ELF-1 (cell line): ENCODE measurements at regions not wholly inside any gene's neighbourhood (a gene's known extent, or its start where the extent isn't known, plus 50 kb on each side); places are given as distances from the start of the nearest gene placed in this dataset.

Experiments
- DNase-seq: peaks from one replicate; pipeline ENCODE4 v3.0.0-alpha.2; 2016; ENCODE audit warnings: low read depth, low spot score

DNA sequence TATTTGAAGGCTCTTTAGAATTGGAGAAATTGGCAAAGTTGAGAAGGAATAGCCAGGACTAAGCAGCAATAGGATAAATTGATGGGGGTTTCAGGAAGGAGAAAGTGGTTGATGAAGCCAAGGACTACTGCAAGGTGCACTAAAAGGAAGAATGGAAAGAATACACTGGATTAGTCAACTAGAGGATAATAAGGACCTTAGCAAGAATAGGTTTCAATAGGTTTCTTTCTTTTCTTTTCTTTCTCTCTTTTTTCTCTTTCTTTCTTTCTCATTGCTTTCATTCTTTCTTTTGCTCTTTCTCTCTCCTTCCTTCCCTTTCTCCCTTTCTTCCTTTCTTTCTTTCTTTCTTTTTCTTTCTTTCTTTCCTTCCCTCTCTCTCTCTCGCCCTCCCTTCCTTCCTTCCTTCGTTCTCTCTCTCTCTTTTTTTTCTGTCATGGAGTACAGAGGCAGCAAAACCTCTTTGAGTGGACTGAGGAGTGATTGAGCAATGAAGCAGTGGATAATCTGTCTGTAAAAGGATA is 234.4 kb upstream of the TMC3 start:
- no peak for DNase-seq

DNA sequence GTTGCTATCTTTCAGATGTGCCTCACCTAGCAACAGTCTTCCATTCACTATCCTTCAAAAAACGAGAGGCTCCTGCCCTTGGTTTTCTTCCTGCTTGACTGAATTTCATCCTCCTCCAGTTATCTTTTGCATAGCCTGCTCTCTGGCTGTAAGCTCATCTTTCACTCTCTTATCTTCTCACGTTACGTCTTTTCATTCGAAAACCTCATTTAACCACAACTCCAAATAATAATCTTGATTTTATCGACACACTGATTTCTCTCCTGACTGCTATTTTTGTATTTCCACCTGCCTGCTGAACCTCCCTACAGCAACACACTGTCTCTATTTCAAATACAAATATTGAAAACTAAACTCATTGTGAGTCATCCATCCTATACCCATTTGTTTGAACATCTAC is 230.7 kb upstream of the TMC3 start:
- no peak for DNase-seq

- DNase-seq: no peak
Observed at GRCh38 chr15:81596159-81596865, 222.3 kb upstream of the TMC3 start.

GRCh38 chr15:81595752-81596151 is 221.7 kb upstream of the TMC3 start:
- DNase-seq: no peak

DNA sequence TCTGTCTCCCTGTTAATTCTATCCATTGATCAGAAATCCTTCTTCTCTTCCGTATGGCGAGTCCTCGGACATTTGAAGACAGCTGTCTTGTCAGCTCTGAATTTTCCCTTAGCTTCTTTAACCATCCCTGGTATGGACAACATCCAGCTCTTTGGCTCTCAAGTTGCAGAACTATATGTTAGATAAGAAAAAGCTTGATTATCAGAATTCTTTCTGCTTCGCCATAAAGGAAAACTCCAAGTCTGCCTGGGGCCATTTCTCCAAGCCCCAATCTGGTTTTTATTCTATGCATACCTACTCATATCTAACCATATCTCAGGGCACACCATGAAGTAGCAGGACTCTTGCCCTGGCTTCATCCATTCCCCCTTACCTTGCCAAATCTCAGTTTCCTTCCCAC is 215.7 kb upstream of the TMC3 start:
- no peak for DNase-seq

DNA sequence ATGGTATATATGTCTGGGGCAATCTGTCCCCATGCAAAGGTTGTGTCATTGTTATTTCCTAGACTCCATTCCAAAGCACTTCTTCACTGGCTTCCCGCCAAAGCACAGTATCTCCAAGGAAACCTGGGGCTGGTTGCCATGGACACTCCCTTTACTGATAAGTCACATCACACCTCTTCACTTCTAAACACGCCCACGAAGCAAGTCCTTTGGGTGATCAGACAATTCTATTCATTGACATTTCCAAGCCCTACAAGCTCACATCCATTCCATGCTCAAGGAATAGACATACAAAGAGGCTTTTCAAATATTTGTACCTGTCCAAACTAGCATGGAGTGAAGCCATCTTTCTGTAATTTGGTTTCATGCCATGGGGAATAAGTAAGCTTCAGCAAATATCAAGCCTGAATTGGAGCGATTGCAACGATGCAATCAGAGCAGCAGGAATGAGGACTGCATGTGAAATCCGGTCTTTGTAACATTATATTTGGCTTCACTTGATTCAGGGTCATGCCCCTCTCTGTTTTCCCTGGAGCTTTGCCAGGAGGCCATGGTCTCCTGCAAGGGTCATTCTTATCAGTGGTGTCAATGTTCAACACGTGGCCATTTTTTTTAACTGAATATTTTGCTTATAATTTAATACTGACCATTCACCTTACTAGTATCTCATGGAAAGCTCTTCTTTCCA is 201.6 kb upstream of the TMC3 start:
- no peak for DNase-seq

DNA sequence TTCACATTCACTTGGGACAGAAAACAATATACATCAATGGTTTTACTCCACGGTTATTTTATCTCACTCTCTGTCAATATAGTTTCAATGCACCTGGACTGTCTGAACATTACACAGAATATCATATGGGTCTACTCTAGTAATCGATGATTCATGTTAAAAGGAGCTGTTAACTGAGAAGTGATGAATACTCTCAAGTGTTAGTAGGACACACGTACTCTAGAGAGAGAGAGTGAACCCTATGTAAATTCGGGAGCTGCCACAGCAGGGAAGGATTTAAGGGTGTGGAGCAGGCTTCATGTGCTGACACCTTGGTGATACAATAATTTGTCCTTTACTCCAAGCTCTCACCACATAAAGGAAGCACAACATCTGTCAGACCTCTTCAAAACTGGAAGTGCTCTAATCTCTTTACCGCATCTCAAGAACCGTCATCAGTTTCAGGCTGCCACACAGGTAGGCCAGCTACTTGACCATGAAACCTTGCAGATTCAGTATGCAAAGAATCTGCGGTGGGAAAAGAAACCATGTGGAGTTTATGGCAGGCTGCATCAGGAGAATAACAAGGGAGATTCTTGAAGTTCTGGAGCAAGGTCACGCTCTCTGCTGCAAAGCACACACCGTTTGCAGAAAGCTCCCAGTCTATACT is 199.2 kb upstream of the TMC3 start:
- DNase-seq: no peak

- no peak for DNase-seq
Observed at GRCh38 chr15:81572190-81572589, 198.2 kb upstream of the TMC3 start.

DNA sequence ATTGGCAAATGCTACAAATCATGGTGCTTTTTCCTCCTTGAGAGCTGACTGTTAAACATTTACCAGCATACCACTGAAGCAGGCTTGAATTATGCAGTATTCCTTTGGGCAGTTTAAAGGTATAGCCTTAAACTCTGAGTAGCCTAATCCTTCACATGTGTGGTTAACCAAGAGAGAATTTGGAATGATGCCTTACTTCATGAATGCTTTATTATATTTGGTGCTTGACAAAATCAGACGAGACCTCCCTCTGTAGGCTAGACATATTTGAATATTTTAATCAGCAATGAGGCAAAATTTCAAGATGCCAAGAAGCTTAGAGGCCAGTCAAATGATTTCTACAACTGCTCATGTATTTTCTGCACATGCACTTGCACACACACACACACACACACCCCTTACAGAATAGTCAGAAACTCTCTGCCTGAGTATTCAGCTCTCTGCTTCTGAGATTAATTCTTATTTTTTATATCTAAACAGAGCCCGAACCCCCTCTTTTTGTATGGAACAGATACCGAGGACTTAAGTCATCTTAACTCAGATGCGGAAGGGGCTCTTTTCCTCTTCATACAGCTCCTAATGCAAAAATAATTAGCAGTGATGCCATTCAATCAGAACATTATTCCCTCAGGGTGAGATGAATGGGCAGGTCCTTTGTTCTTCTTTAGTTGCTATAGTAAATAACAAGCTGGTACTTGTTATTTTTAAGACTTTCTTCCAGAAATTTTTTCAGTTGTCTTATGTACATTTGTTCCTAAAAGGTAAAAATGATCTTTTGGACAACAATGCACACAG is 195.5 kb upstream of the TMC3 start:
- DNase-seq: no peak

- peak; percentile 7 for DNase-seq
Observed at GRCh38 chr15:81567924-81568323, 193.9 kb upstream of the TMC3 start.

- no peak for DNase-seq
Observed at GRCh38 chr15:81562986-81563385, 189.0 kb upstream of the TMC3 start.

GRCh38 chr15:81560405-81560804 is 186.4 kb upstream of the TMC3 start:
- DNase-seq: no peak

- no peak for DNase-seq
Observed at GRCh38 chr15:81558056-81558455, 184.0 kb upstream of the TMC3 start.

GRCh38 chr15:81555346-81555745 is 181.3 kb upstream of the TMC3 start:
- no peak for DNase-seq

DNA sequence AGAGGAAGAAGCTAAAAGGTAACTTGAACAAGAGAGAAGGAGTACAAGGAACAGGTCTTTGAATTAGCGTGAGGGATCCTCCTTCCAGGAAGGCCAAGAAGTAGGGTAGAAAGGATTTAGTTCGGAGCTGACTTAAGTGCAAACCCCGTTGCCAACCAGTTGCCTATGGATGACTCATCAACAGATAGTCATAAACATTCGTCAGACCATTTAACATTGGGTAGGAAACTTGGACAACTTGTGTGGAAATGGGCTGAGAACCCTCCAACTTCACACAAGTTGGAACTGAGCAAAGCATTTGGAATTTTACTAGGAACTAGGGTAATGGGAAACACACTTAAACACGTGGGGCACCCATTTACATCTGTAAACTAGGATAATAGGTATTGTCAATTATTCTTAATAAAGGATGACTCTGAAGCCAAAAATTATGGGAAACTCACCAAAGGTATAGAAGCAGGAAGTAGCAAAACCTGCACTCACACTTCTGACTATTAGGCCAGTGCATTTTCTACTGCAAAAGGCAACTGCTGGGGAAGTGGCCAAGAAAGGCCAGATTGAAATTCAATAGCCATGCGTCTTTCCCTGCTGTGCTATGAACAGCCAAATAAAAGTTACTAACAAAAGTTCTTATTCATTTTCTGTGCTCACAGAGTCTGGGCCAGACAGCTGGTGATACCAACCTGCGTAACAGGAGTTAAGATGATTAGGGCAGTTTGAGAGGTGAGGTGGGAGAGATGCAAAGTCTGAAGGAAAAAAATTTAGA is 174.5 kb upstream of the TMC3 start:
- no peak for DNase-seq

GRCh38 chr15:81547521-81548132 is 173.6 kb upstream of the TMC3 start:
- no peak for DNase-seq

DNA sequence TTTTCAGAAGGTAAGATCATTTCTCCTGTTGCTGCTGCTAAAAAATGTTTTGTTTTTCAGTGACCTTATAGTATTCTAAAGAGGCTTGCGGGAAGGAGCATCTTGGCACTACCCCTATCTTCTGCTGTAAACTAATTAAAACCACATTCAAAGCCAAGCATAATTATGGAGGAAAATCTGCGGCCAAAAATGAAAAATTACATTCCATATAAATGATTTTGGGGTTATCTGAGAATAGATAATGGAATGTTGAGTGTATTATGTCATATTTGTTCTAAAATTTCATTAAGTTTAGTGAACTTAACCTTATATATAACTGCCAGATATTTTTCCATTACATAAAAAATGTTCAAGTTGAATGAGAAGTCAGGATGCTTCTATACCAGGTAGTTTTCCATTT is 170.4 kb upstream of the TMC3 start:
- DNase-seq: no peak

- no peak for DNase-seq
Observed at GRCh38 chr15:81540909-81541308, 166.9 kb upstream of the TMC3 start.

DNA sequence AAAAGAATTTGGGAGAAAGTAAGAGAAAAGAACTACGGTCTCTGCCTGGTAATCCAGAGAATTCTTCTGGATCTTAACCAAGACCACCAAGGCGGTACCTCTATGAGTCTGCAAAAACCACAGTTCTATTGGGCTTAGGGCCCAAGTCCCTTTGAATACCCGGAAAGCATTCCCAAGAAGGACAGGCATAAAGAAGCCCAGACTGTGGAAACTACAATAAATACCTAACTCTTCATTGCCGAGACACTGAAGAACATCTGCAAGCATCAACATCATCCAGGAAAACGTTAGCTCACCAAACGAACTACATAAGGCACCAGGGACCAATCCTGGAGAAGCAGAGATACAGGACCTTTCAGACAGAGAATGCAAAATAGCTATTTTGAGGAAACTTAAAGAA is 162.3 kb upstream of the TMC3 start:
- DNase-seq: no peak

- DNase-seq: no peak
Observed at GRCh38 chr15:81534124-81534523, 160.1 kb upstream of the TMC3 start.

DNA sequence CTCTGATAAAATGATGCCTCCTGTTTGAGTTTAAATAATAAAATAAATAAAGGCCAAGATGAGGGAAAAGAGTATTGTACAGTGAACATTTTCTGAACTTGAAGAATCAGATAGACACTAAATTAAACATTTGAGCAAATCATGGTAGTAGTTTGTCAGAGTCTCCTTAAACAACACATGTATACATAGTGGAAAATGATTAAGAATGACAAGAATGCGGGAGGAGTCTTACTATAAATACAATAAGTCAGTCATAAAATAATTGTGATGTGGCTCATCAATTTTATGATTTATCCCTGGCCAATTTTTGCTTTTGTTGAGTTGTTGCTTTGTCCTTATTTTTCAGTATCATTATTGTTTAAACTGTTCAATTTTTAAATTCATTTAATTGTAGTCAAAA is 158.0 kb upstream of the TMC3 start:
- DNase-seq: no peak
